ENCODE measurements at regions not wholly inside any gene's neighbourhood (a gene's known extent, or its start where the extent isn't known, plus 50 kb on each side); places are given as distances from the start of the nearest gene placed in this dataset.

DNA sequence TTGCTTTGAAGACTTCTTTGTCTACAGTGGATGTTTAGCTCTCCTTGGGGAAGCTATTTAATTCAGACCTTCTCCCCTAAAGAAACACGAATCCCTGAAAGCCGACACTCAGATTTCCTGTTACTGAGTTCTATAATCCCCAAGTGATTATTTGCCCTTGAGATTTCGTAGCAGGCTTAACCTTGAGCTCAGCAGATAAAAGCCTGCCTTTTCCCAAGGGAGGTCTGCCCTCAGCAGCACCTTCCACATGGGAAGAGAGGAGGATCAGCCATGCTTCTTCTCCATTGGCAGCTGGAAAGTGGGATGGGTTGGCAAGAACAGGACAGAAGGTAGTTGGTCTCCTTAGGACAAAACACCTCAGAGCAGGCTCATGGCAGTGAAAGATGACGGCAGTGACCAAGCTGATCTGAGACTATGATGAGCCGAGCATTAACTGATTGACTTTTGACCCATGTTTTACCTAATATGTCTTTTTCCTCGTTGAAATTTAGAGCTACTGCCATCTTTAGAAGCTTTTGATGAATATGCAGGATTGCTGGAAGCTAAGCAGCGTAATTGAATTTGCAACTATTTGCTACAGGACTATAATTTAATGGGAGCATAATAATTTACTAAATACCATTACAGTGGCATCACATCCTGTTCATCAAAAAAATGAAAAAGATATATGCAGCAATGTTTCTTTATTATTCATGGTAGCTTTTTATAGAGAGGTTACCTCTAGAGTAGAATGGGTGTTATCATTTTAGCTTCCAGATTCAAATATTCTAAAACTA lies 511.1 kb upstream of the ID2 start:
- TF ChIP-seq RFX5 (IDR thresholded peaks at IDR 0.05; ENCODE audit: low read depth, low read length) (no peak), FOXK1 (CRISPR knock-in tag; IDR thresholded peaks at IDR 0.05; ENCODE audit: borderline replicate concordance) (no peak), XRCC4 (IDR thresholded peaks at IDR 0.05; ENCODE audit: extremely low read depth, insufficient read depth, insufficient read length) (no peak), SP1 (CRISPR knock-in tag; IDR thresholded peaks at IDR 0.05) (no peak), SREBF2 (CRISPR knock-in tag; IDR thresholded peaks at IDR 0.05) (no peak), BRCA1 (IDR thresholded peaks at IDR 0.05) (no peak), BRCA1 (CRISPR knock-in tag; IDR thresholded peaks at IDR 0.05) (no peak), CEBPB (tag; IDR thresholded peaks at IDR 0.05) (no peak), SPI1 (IDR thresholded peaks at IDR 0.05; ENCODE audit: borderline replicate concordance, low read depth, low read length) (no peak), NFYB (IDR thresholded peaks at IDR 0.05; ENCODE audit: extremely low read depth, insufficient read length) (no peak), KDM2B (CRISPR knock-in tag; IDR thresholded peaks at IDR 0.05) (no peak), BHLHE40 (IDR thresholded peaks at IDR 0.05; ENCODE audit: low read length) (no peak)
- TF ChIP-seq, protein P1, sequence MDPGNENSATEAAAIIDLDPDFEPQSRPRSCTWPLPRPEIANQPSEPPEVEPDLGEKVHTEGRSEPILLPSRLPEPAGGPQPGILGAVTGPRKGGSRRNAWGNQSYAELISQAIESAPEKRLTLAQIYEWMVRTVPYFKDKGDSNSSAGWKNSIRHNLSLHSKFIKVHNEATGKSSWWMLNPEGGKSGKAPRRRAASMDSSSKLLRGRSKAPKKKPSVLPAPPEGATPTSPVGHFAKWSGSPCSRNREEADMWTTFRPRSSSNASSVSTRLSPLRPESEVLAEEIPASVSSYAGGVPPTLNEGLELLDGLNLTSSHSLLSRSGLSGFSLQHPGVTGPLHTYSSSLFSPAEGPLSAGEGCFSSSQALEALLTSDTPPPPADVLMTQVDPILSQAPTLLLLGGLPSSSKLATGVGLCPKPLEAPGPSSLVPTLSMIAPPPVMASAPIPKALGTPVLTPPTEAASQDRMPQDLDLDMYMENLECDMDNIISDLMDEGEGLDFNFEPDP (CRISPR knock-in tag; IDR thresholded peaks at IDR 0.05), result no peak
- TF ChIP-seq, protein P2, sequence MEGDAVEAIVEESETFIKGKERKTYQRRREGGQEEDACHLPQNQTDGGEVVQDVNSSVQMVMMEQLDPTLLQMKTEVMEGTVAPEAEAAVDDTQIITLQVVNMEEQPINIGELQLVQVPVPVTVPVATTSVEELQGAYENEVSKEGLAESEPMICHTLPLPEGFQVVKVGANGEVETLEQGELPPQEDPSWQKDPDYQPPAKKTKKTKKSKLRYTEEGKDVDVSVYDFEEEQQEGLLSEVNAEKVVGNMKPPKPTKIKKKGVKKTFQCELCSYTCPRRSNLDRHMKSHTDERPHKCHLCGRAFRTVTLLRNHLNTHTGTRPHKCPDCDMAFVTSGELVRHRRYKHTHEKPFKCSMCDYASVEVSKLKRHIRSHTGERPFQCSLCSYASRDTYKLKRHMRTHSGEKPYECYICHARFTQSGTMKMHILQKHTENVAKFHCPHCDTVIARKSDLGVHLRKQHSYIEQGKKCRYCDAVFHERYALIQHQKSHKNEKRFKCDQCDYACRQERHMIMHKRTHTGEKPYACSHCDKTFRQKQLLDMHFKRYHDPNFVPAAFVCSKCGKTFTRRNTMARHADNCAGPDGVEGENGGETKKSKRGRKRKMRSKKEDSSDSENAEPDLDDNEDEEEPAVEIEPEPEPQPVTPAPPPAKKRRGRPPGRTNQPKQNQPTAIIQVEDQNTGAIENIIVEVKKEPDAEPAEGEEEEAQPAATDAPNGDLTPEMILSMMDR (IDR thresholded peaks at IDR 0.05 in 2 of 3, conservative IDR thresholded peaks at IDR 0.05 in 1 of 3; ENCODE audit: insufficient read depth in 2 of 3, low read depth in 1 of 3, low read length in 3 of 3), result no peak

Data from K562 (cell line).